HG02938 (cell line): ENCODE measurements at regions not wholly inside any gene's neighbourhood (a gene's known extent, or its start where the extent isn't known, plus 50 kb on each side); places are given as distances from the start of the nearest gene placed in this dataset.
"Not testable (repeated sequence)": the region's sequence is repeated elsewhere in the genome, so short reads cannot be mapped to it uniquely, and the experiment has no call there.

Source experiments
- ATAC-seq: cut with Tn5 transposase; IDR thresholded peaks from one replicate; pipeline ENCODE4 v1.9.1; 2021; ENCODE audit warnings: mild to moderate bottlenecking, moderate library complexity; ENCODE audit not compliant: unreplicated experiment

DNA sequence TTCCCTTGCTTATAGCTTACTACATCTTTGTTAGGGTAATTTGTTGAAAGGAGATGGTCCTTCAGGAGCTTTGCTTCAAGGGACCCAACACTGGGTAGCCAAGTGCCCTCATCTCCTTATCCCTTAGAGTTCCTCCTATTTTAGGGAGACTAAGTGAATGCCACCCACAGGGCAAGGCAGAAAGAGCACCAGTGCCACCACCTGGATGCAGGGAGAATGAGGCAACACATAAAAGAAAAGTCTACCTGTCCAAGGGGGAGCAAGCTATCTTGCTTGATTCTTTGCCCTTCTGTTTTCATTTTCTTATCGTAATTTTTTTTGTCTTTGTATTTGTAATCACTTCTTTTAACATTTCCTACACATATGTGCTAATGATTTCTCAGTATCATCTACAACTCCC lies 205.5 kb downstream of the NPR3 start:
- no peak for ATAC-seq

DNA sequence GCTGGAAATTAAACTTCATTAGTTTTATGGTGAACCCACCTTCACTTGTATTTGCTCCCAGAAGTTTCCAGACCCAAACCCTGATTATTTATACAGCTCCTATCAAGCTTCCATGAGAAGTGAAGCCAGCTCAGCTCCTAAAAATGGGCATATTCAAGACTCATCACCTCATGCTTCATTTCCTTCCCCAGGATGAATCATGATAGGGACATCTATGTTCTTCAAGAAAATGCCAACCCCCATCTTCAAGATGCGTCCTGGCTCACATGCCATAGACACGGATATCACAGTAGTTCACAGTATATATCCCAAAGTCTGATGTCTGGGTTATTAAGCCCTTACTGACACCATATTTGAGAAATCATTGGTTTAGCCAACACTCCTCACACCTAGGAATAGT lies 217.6 kb downstream of the NPR3 start:
- no peak for ATAC-seq

DNA sequence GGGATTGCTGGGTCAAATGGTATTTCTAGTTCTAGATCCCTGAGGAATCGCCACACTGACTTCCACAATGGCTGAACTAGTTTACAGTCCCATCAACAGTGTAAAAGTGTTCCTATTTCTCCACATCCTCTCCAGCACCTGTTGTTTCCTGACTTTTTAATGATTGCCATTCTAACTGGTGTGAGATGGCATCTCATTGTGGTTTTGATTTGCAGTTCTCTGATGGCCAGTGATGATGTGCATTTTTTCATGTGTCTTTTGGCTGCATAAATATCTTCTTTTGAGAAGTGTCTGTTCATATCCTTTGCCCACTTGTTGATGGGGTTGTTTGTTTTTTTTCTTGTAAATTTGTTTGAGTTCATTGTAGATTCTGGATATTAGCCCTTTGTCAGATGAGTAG lies 220.3 kb downstream of the NPR3 start:
- not testable (repeated sequence) for ATAC-seq

DNA sequence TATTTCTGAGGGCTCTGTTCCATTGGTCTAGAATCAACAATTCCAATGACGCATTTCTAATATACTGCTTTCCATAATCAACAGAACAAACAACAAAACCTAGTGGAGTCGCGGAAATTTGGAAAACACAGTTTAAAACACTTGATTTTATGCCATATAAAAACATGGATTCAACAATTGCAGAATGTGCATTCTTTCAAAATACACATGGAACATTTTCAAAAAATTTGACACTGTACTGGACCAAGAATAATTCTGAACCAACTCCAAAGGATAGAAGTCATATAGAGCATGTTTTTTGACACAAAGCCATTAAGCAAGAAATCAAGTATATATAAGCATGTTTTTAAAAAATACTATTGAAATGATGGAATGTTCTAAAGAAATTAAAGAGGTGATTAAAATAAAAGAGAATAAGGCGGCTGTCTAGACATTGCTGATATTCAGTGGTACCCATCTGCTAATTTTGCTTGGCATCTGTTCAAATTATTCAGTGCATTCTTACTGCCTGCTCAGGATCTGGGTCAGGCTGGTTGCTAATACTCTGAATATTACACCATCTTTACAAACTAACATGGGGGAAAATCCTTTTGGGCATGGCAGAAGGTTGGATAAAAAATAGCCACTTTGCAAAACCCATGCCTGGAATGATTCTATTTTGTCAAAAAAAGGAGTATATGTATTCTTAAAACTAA lies 221.3 kb downstream of the NPR3 start:
- ATAC-seq, result no peak

DNA sequence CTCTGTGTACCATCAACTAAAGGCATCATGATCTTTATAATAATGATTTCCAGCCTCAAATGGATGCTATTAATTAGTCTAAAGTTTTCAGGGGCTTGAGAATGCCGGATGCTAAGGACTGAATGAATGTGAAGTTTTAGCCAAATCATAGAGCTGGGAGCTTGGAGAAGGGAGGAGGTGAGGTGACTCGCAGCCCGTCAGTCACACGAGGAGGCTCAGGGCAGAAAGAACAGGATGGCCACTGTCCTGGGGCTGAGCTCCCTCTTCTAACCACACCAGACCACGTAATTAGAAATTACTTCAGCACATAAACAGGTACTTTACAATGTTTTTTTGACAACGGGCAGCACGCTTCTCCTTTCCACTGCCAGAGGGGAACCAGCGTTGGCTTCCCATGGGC lies 222.6 kb downstream of the NPR3 start:
- no peak for ATAC-seq

DNA sequence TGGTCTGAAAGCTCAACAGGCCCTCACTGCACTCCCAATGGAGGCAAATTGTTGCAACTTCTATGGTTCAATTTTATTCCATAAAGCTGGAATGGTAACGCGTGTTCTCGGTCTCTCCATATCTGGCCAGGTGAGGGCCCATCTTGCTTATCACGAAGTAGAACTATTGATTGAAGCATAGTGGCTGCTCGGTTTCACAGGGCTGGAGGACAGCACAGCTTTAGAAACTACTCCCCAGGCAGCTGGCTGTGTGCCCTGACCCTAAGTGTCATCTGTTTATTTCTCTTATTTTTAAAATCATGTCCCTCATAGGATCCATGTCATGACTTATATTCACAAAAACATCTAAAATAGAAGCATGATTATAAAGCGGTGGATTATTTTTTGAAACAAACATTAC lies 223.4 kb downstream of the NPR3 start:
- ATAC-seq, result no peak

DNA sequence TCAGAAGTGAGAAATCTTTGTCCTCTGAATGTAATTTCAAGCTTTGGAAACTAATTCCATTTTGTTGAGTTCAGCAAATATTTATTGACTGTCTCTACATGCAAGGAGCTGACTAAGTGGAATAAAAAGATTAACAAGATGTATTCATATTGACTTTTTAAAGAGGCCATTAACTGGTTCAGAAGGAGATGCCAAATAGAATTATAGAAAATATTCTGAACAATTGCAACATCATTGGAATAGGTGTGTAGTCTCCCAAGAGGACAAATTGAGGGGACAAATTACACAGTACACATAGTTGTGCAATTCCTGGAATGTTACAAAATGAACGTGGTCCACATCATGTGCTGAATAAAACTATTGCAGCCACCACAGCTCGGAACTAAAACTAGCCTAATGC lies 224.2 kb downstream of the NPR3 start:
- ATAC-seq, result no peak

DNA sequence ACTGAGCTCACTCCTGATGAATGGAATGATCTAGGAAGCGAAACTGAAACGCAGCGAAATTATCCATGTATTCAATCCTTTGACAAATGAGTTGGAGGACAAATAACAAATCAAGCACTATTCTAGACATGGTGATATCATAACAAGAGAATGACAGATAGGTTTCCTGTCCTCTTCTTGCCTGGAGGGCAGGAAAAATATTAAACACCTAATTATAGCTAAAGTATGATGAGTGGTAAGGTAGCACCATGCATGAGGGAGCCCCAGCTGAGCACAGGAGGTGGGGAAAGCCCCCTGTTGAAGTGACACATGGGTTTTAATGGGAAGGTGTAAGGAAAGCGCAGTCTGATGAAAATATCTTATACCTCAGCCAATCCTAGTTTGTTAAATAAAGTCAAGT lies 225.2 kb downstream of the NPR3 start:
- ATAC-seq, result no peak

DNA sequence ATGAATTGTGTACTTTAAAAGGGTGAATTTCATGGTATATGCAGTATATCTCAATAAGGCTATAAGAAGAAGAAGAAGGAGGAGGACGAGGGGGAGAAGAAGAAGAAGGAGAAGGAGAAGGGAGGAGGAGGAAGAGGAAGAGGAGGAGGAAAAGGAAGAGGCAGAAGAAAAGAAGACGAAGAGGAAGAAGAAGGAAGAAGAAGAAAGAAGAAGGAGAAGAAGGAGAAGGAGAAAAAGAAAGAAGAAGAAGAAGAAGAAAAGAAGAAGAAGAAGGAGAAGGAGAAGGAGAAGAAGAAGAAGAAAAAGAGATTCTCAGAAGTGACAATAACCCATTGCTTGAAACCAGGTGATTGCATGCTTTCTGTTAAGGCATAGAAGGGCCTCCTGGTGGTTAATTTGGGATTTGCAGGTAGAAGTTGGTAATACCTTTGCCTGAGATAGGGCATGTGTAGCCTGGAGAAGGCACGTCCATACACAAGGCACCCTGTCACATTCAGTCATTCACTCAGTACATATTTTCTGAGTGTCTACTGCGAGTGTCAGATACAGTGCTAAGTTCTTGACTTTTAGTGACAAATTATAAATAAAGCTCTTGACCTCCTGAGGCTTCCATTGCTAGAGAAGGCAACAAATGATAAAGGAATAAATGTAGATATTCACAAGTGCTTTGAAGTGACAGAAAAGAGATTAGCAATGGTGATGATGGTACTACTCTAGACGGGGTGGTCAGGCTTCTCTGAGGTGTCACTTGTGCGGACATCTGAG lies 231.3 kb downstream of the NPR3 start:
- ATAC-seq, result peak; percentile 82

DNA sequence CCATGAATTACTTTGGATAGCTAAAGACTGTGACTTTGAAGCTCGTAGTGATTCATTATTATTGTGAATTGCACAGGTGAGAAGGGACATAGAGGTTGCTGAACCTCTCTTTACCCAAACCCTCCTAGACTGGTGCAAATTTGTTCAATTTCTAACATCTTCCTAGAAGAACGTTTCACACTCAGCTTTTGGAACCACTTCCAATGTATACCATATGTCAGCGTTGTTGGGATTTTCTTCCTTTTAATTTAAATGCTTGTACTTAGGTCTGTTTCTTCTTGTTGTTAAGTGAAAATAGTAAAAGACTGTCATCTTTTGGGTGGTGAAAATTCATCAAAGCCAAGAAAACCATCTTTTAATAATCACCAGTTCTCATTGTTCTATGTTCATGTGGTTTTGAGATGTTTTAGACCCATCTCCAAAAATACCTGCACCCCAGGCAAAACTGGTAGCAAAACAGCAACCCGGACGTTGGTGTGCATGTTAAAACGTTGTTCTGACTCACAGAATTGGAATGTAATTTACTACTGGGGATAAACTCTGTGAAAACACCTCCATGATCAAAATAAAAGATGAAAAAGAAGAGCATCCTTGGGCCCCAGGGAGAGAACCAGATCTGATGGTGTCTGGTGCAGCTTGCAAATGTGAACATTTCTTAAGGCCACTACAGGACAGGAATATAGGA lies 238.3 kb downstream of the NPR3 start:
- ATAC-seq, result no peak

DNA sequence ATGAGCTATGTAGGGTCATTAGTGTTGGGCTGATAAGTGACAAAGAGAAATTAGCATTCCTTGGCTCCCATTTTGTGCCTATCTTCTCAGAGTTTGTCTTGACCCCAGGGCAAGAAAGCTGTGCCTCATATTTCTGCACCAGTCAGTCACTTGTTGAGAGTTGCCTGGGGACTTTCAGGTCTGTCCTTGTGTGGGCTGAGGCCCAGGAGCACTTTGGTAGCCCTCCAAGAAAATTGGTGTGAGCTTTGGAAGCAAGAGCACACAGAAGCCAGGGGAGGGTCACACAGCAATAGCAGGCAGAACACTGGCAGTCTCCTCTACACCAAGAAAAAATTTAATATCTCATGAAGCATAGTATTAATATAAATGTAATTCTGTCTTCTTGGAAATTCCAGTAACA lies 239.9 kb downstream of the NPR3 start:
- ATAC-seq, result no peak

DNA sequence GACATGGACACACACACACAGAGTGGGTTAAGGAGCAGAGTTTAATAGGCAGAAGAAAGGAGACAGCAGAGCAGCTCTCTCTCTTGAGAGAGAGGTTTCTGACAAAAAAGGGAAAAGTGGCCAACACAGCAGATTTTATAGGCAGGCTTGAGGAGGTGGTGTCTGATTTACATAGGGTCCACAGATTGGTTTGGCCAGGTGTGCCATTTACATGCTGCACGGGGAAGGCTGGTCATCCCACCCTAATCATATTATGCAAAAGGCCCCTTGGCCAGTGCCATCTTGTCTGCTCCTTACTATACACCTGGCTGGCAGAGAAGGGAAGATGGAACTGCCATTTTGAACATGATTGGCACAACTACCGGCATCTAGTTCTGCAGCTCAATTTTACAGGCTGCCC lies 240.8 kb downstream of the NPR3 start:
- no peak for ATAC-seq

DNA sequence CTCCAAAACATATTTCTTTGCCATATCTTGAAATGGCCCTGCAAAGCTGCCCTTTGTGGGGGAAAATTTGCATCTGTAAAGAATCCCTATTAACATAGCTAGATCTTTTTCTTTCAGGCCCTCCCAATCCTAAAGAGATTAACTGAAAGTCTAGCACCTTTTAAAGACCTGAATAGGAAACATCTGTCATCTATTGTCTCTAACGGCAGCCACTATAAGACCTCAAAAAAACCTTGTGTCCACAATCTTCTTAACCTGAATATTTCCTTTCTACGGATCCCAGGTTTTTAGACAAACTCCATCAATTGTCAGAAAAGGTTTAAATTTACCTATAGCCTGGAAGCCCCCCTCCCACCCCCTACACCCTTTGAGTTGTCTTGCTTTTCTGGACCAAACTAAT lies 241.3 kb downstream of the NPR3 start:
- ATAC-seq, result not testable (repeated sequence)

DNA sequence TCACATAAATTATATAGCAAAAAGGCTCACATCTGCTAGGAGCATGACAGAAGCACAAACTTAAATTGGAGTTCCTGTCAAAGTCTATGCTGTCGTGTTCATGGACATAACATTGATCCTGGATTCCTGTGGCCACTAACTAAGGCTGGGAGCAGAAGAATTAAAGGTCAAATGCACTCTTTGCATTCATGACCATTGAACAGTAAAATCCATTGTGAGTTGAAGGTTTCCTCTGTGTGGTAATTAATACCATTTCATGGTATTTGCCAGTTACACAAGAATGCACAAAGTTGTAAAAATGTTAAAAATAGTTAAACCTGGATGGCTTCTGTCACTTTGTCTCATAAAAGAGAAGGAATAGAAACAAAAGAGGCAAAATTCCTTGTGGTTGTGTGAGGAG lies 242.6 kb downstream of the NPR3 start:
- no peak for ATAC-seq

DNA sequence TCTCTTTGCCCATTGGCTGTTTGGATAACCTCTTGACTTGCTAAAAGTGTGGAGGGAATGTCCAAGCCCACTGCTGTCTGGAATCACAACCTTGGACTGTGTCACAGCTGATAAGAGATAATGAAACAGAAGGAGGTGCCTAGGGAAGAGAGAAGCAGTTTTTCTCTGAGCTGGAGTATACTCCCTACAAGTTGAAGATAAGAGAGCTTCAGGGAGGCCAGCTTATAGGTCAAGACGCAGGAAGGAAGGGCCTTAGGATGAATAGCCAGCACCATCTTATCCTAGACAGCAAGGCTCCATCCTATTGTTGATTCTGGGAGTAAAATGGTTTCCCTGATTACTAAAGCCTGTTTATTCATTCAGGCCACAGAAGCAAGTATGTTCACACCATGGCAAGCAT lies 244.7 kb downstream of the NPR3 start:
- ATAC-seq, result no peak

DNA sequence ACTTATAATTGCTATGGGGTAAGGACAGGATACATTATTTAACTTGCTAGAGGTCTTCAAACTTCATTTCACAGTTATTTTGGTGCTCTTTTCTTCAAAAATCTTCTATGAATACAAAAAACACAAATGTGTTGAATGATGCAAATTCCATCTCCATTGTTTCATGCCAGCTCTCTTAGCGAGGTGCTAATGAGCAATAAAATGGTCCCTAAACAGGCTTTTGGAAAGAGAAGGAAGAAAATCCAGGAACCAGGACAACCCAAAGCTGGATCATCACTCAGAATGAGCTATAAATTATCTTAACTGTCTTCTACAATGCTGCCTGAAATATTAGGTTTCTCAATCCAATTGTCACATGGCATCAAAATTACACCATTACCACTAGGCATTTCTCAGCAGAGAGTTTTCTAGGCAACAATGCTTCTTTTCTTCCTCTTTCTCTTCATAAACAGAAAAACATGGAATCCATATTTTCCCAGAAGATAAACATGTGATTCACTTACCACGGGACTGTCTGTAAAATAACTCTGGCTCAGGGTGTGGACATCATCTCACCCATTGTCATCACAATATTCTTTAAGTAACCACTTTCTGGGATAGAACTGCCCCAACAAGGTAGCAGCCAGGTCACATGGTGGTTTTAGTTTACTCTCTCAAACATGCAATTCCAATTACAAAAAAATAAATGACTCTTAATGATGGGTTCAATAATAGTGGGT lies 249.4 kb downstream of the NPR3 start:
- no peak for ATAC-seq

DNA sequence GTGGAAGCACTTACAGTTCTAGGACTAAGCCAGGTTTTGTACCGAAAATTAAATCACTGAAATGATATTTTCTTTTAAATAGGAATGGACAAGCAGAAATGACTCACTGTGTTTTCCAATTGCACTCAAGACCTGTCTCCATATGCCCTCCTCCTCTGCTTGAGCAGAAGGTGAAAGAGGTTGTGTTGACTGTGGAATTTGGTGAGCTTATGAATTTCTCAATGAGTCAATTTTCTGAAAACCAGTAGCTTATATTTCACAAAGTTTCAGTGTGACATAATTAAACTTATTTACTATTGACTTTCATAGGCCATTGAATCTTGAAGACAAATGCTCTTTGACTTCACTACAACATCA lies 249.9 kb downstream of the NPR3 start:
- ATAC-seq, result no peak

DNA sequence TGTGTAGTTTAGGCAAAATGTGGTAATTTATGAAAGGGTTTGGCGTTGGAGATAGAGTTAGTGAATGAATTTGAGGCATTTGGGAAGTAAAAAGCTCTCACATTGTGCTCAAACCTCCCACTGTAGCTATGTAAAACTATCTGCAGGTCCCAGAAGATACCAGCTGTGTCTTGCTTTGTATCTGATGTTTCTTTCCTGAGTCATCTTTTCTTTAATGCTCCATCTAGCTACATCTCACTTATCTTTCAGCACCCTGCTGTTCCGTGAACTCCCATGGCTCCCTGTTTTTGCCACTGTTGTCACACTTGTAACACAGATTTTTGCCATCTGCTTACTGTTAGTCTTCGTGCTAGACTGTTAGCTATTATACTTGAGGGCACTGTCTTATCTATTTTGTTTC lies 253.1 kb downstream of the NPR3 start:
- ATAC-seq, result no peak

DNA sequence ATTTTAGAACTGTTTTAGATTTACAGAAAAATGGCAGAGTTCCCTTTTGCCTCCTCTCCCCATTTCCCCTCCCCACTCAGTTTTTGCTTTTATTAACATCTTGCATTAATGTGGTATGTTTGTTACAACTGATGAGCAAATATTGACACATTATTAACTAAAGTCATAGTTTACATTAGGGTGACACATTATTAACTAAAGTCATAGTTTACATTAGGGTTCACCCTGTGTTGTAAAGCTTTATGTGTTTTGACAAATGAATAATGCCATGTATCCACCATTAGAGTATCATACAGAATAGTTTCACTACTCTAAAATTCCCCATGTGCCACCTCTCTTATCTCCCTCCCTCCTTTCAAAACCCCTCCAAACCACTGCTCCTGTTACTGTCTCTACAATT lies 262.5 kb downstream of the NPR3 start:
- ATAC-seq, result no peak

DNA sequence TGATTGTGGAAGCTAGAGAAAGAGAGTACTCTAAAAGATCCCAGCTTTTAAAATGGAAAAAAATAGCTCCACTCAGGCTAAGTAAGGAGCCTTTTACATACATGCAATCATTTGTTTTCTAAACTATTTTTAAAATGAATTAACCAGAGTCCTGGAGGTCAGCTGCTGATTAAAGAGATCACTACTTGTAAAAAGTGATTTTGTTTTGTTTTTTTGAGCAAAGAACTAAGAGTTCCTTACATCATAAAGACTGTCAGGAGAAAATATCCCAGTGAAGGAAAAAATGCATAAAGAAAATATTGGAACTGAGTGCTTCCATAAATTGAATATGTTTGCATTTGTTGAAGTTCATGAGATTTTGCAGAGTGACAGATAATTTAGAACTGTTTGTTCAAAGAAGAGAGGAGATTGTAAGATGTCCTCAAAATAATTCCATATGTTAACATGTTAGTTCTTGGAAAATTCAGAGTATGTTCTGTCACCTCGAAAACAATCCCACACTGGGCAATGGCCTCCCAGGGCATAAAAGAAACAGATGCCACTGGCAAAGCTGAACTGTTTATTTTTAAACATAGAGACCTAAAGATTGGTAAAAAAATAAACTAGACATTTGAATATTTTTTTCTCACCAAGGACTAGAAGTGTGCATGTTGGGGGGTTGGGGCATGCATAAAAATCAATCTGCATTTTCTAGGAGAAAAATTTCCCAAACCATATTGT lies 264.7 kb downstream of the NPR3 start:
- no peak for ATAC-seq

DNA sequence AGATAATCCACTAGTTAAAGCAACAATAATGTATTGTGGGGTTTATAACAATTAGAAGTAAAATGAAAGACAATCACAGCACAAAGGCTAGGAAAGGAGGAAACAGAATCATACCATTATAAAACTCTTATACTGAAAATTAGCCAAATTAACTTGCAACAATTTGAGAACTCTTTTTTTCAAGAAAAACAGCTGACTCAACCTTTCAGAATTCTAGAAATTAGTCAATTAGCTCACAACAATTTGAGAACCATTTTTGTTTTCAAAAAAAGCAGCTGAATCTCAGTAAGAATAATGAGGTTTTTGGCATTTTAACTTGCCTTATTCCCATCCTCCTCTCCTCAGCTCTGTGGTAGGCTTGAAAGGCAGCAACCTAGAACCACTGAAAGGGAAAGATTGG lies 269.9 kb downstream of the NPR3 start:
- no peak for ATAC-seq
